WTC11 (cell line): ENCODE measurements at regions not wholly inside any gene's neighbourhood (a gene's known extent, or its start where the extent isn't known, plus 50 kb on each side); places are given as distances from the start of the nearest gene placed in this dataset.

Experiments
- TF ChIP-seq, protein P1 (sequence below): sonication (generic); formaldehyde crosslinking; IDR thresholded peaks from 2 replicates; pipeline ENCODE4 v1.8.1; 2023; ENCODE audit warnings: mild to moderate bottlenecking, missing genetic modification reagents, moderate library complexity
- TF ChIP-seq, protein P2 (sequence below): fragments of 200-600 bp; IDR thresholded peaks from 2 replicates; pipeline ENCODE4 v1.8.0; 2022; ENCODE audit warnings: antibody characterized with exemption

DNA sequence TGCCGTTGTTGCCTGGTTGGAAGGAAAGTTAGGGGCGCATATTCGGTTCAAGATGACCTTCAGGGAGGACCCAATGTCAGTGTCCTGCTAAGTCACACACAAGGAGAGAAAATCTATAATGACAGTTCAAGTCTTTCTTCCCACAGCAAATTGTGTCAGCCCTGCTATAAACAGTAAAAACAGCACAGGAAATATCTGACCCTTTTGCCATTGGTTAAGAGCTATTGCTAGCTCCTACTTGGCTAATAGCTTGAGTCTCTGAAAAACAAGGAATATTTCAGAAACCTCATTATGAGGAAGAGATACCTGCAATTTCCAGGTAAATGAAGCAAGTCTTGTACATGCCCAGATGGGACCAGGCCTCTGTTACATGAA, 175.6 kb downstream of the SKIDA1 start:
- TF ChIP-seq, protein P1, sequence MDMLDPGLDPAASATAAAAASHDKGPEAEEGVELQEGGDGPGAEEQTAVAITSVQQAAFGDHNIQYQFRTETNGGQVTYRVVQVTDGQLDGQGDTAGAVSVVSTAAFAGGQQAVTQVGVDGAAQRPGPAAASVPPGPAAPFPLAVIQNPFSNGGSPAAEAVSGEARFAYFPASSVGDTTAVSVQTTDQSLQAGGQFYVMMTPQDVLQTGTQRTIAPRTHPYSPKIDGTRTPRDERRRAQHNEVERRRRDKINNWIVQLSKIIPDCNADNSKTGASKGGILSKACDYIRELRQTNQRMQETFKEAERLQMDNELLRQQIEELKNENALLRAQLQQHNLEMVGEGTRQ: no peak
- TF ChIP-seq, protein P2, sequence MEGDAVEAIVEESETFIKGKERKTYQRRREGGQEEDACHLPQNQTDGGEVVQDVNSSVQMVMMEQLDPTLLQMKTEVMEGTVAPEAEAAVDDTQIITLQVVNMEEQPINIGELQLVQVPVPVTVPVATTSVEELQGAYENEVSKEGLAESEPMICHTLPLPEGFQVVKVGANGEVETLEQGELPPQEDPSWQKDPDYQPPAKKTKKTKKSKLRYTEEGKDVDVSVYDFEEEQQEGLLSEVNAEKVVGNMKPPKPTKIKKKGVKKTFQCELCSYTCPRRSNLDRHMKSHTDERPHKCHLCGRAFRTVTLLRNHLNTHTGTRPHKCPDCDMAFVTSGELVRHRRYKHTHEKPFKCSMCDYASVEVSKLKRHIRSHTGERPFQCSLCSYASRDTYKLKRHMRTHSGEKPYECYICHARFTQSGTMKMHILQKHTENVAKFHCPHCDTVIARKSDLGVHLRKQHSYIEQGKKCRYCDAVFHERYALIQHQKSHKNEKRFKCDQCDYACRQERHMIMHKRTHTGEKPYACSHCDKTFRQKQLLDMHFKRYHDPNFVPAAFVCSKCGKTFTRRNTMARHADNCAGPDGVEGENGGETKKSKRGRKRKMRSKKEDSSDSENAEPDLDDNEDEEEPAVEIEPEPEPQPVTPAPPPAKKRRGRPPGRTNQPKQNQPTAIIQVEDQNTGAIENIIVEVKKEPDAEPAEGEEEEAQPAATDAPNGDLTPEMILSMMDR: no peak
